ENCODE measurements at regions not wholly inside any gene's neighbourhood (a gene's known extent, or its start where the extent isn't known, plus 50 kb on each side); places are given as distances from the start of the nearest gene placed in this dataset.

DNA sequence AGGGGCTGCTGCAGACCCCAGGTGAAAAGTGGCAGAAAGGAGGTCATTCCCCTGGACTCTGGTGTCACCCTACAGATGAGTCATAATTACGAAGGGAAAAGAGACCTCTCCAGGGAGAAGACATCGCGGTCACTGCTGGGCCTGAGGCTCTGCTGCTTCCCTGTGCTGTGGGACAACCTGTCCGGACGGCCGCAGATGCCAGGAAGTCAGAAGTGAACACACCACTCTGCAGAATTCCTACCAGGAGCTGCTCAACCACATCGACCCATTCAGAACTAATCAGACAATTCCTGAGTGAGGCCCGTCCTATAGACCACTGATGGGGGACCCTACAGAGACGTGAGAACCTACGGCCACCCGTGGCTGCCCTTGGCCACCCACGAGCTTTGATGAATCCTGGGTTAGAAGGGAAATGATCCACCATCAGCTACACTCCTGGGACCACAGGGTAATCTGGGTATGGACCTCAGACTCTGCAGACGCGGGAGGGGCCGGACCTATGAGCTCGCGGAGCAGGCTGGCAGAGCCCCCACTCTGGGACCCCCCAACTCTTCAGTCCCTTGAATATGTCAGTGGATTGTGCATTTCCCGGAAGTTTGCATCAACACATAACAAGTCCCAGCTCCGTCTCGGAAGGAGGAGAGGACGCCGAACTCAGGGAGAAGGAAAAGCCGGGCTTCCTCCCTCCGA, 636.7 kb downstream of the BRD1 start:
- H3K4me2 ChIP-seq (ENCODE audit: low read depth, low read length, poor library complexity, severe bottlenecking) = no peak overlapping the region
- no peaks in the 10 kb centered on the region for H3K9me2 ChIP-seq (replicated peaks; ENCODE audit: insufficient read depth, low read length)
- no peak overlapping the region for H3K9ac ChIP-seq (ENCODE audit: low read length)
- no peaks in the 10 kb centered on the region for H3K36me3 ChIP-seq (ENCODE audit: low read length)
- no peaks in the 10 kb centered on the region for H3K79me2 ChIP-seq (ENCODE audit: insufficient read depth, low read length)
- no peaks in the 10 kb centered on the region for H3K9me3 ChIP-seq (ENCODE audit: insufficient read depth, low read length)
- no peak overlapping the region for H3K4me3 ChIP-seq (ENCODE audit: insufficient read depth, low read length, poor library complexity, severe bottlenecking)
- no peak overlapping the region for H2AFZ ChIP-seq (ENCODE audit: low read depth, low read length, severe bottlenecking)
- TF ChIP-seq, protein P1, sequence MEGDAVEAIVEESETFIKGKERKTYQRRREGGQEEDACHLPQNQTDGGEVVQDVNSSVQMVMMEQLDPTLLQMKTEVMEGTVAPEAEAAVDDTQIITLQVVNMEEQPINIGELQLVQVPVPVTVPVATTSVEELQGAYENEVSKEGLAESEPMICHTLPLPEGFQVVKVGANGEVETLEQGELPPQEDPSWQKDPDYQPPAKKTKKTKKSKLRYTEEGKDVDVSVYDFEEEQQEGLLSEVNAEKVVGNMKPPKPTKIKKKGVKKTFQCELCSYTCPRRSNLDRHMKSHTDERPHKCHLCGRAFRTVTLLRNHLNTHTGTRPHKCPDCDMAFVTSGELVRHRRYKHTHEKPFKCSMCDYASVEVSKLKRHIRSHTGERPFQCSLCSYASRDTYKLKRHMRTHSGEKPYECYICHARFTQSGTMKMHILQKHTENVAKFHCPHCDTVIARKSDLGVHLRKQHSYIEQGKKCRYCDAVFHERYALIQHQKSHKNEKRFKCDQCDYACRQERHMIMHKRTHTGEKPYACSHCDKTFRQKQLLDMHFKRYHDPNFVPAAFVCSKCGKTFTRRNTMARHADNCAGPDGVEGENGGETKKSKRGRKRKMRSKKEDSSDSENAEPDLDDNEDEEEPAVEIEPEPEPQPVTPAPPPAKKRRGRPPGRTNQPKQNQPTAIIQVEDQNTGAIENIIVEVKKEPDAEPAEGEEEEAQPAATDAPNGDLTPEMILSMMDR (IDR thresholded peaks at IDR 0.05; ENCODE audit: insufficient read depth, low read length, poor library complexity, severe bottlenecking) = no peak
- TF ChIP-seq EZH2phosphoT487 (conservative IDR thresholded peaks at IDR 0.05; ENCODE audit: low read length) = no peak
- H3K27ac ChIP-seq (ENCODE audit: low read depth, low read length) = no peak overlapping the region
- H4K20me1 ChIP-seq (ENCODE audit: low read depth, low read length) = no peaks in the 10 kb centered on the region
- no peaks in the 10 kb centered on the region for H3F3A ChIP-seq (ENCODE audit: insufficient read depth)
- H3K27me3 ChIP-seq (ENCODE audit: low read length) = no peaks in the 10 kb centered on the region

DNA sequence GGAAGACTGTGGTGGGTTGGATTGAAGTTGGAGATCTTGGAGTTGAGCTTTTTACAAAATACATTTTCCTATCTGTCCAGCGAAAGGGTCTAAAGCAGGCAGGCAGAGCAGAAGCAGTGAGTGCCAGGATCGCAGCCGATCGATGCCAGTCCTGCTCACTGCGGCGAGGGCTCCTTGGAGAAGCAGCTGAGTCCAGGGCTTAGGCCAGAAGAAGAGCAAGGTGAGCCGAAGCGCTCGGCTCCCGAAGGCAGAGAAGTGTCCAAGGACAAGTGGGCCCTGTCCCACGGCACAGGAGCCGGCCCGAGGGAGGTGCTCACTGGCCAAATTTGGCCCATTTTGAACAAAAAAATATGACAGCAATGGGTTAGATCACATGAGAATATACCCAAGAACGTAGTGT, 637.8 kb downstream of the BRD1 start:
- no peak overlapping the region for H3K9ac ChIP-seq (ENCODE audit: low read length)
- no peaks in the 10 kb centered on the region for H3K9me2 ChIP-seq (replicated peaks; ENCODE audit: insufficient read depth, low read length)
- no peaks in the 10 kb centered on the region for H3K27me3 ChIP-seq (ENCODE audit: low read length)
- no peaks in the 10 kb centered on the region for H3K36me3 ChIP-seq (ENCODE audit: low read length)
- no peaks in the 10 kb centered on the region for H3K9me3 ChIP-seq (ENCODE audit: insufficient read depth, low read length)
- H3K4me2 ChIP-seq (ENCODE audit: low read depth, low read length, poor library complexity, severe bottlenecking) = no peak overlapping the region
- no peak overlapping the region for H3K4me3 ChIP-seq (ENCODE audit: insufficient read depth, low read length, poor library complexity, severe bottlenecking)
- H4K20me1 ChIP-seq (ENCODE audit: low read depth, low read length) = no peaks in the 10 kb centered on the region
- no peak overlapping the region for H2AFZ ChIP-seq (ENCODE audit: low read depth, low read length, severe bottlenecking)
- no peaks in the 10 kb centered on the region for H3F3A ChIP-seq (ENCODE audit: insufficient read depth)
- no peak overlapping the region for H3K27ac ChIP-seq (ENCODE audit: low read depth, low read length)
- no peak for TF ChIP-seq EZH2phosphoT487 (conservative IDR thresholded peaks at IDR 0.05; ENCODE audit: low read length)
- TF ChIP-seq, protein P1 (IDR thresholded peaks at IDR 0.05; ENCODE audit: insufficient read depth, low read length, poor library complexity, severe bottlenecking) = no peak
- no peaks in the 10 kb centered on the region for H3K79me2 ChIP-seq (ENCODE audit: insufficient read depth, low read length)

DNA sequence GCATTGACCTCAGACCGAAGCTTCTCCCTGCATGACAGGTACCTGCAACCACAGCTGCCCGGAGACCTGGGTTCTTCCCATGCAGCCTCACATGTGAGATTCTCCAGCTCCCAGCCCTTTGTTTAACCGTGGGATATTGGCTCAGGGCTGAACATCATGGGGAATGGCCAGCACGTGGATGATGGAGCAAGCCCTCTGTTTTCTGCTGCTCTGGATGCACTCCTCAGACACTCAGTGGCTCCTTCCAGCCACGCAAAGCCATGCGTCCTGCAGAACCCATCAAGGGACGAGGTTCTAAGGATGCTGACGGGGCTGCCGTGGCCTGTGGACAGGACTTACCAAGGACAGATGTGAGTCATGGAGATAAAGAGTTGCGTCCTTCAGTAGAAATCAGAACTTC, 639.1 kb downstream of the BRD1 start:
- no peak overlapping the region for H2AFZ ChIP-seq (ENCODE audit: low read depth, low read length, severe bottlenecking)
- H3K9me2 ChIP-seq (replicated peaks; ENCODE audit: insufficient read depth, low read length) = no peaks in the 10 kb centered on the region
- no peaks in the 10 kb centered on the region for H3K79me2 ChIP-seq (ENCODE audit: insufficient read depth, low read length)
- no peak overlapping the region for H3K4me3 ChIP-seq (ENCODE audit: insufficient read depth, low read length, poor library complexity, severe bottlenecking)
- no peaks in the 10 kb centered on the region for H4K20me1 ChIP-seq (ENCODE audit: low read depth, low read length)
- TF ChIP-seq, protein P1 (IDR thresholded peaks at IDR 0.05; ENCODE audit: insufficient read depth, low read length, poor library complexity, severe bottlenecking) = no peak
- no peak for TF ChIP-seq EZH2phosphoT487 (conservative IDR thresholded peaks at IDR 0.05; ENCODE audit: low read length)
- no peaks in the 10 kb centered on the region for H3K9me3 ChIP-seq (ENCODE audit: insufficient read depth, low read length)
- H3K9ac ChIP-seq (ENCODE audit: low read length) = no peak overlapping the region
- no peak overlapping the region for H3K4me2 ChIP-seq (ENCODE audit: low read depth, low read length, poor library complexity, severe bottlenecking)
- H3K27ac ChIP-seq (ENCODE audit: low read depth, low read length) = no peak overlapping the region
- no peaks in the 10 kb centered on the region for H3F3A ChIP-seq (ENCODE audit: insufficient read depth)
- H3K36me3 ChIP-seq (ENCODE audit: low read length) = no peaks in the 10 kb centered on the region
- H3K27me3 ChIP-seq (ENCODE audit: low read length) = no peaks in the 10 kb centered on the region
